NCI-H748 treated with DMSO at 0.1 percent for 48 hours (cell line): ENCODE measurements at regions not wholly inside any gene's neighbourhood (a gene's known extent, or its start where the extent isn't known, plus 50 kb on each side); places are given as distances from the start of the nearest gene placed in this dataset.

Experiments used
- DNase-seq: peaks from one replicate; lab custom pipeline; 2025; lab: John Stamatoyannopoulos, UW

GRCh38 chr5:99129768-99130501 lies 201.1 kb upstream of the CHD1 start:
- no peak for DNase-seq

GRCh38 chr5:99122976-99123375 lies 194.2 kb upstream of the CHD1 start:
- no peak for DNase-seq

- no peak for DNase-seq
Measured at GRCh38 chr5:99119326-99119725, 190.5 kb upstream of the CHD1 start.

DNA sequence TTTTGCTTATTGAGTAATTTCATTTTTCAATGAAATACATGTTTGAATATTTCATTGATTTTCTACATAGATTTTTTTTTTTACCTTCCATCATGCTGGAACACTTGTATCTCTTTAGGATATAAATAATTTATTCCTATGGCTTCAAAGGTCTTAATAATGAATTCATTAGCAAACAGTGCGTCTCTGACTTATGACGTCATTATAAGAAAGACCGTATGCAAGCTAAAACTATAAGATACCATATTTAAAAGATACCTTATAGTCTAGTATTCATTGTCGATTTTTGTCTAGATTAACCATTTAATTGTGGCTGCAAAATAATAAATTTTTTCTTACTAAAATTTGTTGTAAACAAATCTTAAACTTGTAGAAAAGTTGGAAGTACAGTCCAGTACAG lies 187.7 kb upstream of the CHD1 start:
- no peak for DNase-seq

DNA sequence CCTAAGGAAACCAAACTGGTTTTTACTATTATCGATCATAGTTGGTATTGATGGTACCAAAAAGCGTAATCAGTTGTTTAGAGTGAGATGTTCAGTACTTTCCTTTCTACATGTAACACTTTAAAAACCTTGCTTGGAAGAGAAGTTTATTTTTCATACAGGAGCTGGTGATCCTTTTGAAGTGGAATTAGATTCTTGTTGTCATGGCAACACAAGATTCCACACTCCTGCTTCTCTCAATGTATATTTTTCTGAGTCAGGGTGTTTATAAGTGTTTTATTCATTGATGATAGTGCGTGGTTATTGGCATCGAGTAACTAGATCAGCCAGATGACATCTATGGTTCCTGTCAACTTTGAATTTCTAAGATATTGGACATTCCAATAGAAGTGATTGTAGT lies 181.1 kb upstream of the CHD1 start:
- DNase-seq, result no peak

GRCh38 chr5:99105216-99105615 lies 176.4 kb upstream of the CHD1 start:
- DNase-seq, result no peak

- DNase-seq, result peak; percentile 64
Measured at GRCh38 chr5:99104538-99105132, 175.8 kb upstream of the CHD1 start.

DNA sequence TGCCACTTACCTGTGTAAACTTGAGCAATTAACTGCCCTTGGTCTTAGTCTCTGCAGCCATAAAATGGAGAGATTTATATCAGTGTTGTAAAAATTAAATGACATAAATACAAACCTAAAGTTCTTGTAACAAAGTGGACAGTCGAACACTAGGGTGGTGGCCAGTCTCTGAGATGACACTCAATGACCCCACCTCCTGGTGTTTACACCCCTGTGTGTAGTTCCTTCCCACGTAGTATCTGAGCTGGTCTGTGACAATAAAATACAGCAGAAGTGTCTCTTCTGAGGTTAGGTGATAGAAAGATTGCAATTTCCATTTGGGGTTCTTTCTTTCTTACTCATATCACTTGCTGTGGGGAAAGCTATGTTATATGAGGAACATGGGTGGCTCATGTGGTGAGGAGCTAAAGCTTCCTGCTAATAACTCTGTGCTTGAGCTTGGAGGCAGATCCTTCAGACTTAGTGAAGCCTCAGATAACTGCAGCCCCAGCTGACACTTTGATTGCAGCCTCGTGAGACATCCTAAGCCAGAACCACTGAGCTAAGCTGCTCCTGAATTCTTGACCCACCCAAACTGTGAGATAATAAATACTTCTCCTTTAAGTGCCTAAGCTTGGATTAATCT lies 173.4 kb upstream of the CHD1 start:
- DNase-seq, result no peak

GRCh38 chr5:99099691-99100090 lies 170.9 kb upstream of the CHD1 start:
- no peak for DNase-seq

DNA sequence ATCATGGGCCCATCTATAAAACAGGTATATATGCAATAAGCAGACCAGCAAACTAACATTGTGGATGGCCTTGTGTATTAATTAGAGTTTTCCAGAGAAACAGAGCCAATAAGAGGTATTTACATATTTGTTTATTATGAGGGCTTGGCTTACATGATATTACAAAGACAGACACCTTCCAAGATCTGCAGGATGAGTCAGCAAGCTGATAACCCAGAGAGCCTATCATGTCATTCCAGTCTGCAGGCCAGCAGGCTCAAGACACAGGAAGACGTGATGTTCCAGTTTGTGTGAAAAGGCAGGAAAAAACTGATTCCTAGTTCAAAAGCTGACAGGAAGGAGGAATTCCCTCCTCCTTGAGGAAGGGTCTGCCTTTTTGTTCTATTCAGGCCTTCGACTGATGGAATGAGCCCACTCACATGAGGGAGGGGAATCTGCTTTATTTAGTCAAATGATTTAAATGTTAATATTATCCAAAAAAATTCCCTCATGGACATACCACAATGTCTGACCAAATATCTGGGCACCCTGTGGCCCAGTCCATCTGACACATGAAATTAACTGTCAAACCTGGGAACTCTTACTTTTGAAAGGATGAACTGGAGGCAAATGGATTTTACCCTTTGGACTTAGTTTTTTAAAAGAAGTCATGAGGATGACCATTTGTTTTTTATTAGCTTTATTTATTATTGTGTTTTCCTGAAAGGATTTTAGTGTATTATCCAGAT lies 161.2 kb upstream of the CHD1 start:
- DNase-seq, result no peak

DNA sequence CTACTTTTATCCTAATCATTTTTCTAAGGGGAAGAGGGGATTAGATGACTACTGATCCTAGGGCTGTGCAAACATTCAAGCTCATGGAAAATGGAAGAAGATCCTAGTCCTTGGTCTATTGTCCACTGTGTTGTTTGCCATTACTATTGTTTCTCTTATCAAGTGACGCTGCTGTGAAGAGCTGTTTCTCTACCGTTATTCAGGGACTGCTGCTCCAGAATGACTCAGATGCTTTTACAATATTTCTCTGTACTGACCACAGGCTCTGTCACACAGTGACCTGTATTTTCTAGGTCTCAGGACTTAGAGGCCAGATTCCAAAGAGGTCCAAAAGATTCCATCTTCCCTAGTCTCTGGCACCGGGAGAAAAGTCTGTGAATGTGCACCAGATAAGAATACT lies 159.5 kb upstream of the CHD1 start:
- DNase-seq, result no peak

- DNase-seq, result no peak
Measured at GRCh38 chr5:99083197-99083596, 154.4 kb upstream of the CHD1 start.

GRCh38 chr5:99081711-99082110 lies 152.9 kb upstream of the CHD1 start:
- DNase-seq, result no peak

DNA sequence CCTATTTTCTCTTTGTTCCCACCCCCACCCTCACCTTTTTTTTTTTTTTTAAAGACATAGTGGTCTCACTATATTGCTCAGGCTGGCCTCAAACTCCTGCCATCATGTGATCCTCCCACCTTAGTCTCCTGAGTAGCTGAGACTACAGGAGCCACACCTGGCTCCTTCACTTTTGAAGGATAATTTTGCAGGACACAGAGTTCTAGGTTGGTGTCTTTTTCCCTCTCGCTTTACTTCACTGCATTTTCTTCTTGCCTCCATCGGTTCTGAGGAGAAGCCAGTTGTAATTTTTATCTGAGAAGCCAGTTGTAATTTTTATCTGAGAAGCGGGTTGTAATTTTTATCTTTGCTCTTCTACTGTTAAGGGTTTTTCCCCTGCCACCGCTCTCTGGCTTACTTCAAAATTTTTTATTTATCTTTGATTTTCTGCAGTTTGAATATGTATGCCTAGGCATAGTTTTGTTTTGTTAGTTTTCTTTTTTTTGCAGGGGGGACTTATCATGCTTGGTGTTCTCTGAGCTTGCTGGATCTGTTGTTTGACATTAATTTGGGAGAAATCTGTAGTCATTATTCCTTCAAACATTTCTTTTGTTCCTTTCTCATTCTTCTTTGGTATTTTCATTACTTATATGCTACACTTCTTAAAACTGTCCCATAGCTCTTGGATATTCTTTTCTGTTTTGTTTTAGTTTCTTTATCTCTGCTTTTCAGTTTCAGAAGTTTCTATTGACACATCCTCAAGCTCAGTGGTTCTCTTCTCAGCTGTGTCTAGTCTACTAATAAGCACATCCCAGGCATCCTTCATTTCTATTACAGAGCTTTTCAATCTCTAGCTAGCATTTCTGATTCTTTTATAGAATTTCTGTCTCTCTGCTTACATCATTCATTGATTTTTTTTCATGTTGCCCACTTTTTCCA lies 148.2 kb upstream of the CHD1 start:
- no peak for DNase-seq

GRCh38 chr5:99072846-99073245 lies 144.0 kb upstream of the CHD1 start:
- no peak for DNase-seq

DNA sequence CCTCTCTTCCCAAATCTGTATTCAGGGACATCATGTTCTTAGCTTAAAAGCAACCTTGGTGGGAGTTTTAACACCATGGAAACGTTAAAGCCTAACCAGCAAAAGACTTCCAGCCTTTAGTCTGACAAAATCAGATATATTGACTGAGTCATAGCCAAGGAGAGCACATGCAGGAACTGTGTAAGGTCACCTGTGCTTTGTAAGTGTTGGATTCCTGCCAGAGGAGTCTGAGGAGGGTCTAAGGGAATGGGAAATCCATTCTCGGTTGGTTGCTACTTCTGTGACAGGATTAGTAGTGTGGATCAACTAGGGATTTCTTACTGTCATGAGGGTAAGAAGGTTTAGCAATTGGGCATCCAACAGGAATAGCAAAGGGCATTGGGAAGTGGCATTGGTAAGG lies 142.0 kb upstream of the CHD1 start:
- no peak for DNase-seq

DNA sequence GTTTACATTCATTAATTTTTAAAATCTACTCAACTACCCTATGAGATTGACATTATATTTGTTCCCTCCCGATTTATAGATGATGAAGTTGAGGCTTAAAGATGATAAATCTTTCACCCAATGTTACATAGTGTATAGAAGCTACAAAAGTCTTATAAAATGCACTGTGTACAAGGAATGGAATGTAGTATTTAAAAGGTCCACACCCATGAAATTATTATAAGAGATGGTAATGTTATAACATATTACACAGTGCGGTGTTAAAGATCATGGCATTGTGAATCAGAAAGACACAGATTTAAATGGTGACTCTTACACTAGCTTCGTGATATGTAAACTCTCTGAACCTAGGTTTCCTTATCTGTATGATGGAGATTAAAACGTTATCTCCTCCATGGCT lies 141.6 kb upstream of the CHD1 start:
- DNase-seq, result no peak

DNA sequence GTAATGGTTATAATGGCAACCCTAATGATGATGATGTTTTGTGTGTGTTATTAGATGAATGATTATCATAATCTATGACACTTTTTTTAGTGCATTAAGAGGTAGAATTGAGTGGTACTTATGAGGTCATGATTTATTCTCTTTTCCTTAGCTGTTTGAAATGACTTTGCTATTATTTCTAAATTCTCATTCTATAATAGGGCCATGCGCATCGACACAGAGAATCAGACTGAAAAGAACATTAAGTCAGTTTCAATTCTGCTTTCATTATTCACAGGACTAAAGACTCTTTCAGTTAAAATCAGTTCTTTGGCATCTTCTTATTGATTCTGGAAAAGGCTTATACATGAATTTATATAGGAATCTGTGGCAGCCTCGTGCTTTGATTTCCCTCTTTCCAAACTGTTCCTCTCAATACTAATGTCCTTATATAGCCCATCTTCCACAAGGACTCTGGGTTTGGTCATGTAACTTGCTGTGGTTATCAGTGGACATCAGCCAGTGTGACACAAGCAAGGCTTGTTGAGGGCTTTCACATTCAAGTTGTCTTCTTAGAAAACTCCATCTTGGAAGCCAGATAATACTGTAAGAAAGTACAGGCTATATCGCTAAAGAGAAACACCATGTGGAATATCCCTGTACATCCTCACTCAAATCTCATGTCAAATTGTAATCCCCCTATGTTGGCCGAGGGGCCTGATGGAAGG lies 140.3 kb upstream of the CHD1 start:
- DNase-seq, result no peak

GRCh38 chr5:99063737-99064136 lies 134.9 kb upstream of the CHD1 start:
- DNase-seq, result no peak

- DNase-seq, result no peak
Measured at GRCh38 chr5:99061711-99062110, 132.9 kb upstream of the CHD1 start.

GRCh38 chr5:99061299-99061698 lies 132.5 kb upstream of the CHD1 start:
- no peak for DNase-seq
